GM21786 (cell line): ENCODE measurements at regions not wholly inside any gene's neighbourhood (a gene's known extent, or its start where the extent isn't known, plus 50 kb on each side); places are given as distances from the start of the nearest gene placed in this dataset.
A peak's percentile ranks its signal among the peaks of the same experiment; 100 is the strongest.

Experiments
- ATAC-seq: cut with Tn5 transposase; IDR thresholded peaks from one replicate; pipeline ENCODE4 v1.9.1; 2021; ENCODE audit not compliant: unreplicated experiment

DNA sequence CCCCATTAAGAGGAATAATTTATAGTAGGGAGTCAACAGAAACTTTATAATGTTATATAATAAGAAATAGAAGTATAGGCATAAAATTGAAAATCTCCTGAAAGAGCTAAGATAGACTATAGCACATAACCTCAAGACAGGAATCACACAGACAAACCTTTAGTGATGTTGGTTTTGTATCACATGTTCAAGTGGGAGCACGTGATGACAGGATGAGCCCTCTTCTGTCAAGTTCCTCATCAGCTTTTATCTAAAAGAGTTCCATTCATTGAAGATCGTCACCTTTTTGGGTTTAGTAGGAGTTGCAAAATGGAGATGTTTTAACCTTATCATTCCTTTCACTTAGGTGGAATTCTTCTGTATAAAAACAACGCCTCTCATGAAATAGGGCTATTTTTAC lies 127.0 kb downstream of the MCHR2 start:
- no peak for ATAC-seq

DNA sequence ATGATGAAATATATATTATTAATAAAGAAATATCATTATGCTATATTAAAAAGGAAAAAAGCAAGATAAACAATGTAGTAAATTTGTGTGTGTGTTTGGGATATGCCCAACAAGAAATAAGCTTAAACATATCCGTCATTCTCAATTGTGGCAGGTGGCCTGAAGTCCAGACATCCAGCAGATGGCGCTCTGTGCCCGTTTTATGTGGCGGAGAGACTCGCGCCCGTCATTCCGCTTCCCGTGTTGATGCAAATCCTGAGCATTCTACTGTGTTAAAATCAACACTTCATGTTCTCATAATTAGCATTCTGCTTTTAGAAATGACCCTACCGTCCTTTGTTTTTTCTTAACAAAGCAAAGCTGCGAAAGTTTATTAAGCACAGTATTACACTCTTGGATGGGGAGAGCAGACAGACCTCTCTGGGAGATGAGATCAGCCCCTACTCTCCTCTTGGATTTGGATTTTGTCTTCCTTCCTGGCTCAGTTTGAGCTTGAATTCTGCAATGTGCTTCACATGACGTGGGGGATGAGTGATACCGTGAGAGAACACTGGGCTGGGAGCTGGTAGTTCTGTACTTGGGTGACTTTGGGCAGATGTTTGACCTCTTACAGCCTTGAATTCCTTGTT lies 125.8 kb downstream of the MCHR2 start:
- ATAC-seq: peak; percentile 88
